ENCODE measurements at regions not wholly inside any gene's neighbourhood (a gene's known extent, or its start where the extent isn't known, plus 50 kb on each side); places are given as distances from the start of the nearest gene placed in this dataset.

DNA sequence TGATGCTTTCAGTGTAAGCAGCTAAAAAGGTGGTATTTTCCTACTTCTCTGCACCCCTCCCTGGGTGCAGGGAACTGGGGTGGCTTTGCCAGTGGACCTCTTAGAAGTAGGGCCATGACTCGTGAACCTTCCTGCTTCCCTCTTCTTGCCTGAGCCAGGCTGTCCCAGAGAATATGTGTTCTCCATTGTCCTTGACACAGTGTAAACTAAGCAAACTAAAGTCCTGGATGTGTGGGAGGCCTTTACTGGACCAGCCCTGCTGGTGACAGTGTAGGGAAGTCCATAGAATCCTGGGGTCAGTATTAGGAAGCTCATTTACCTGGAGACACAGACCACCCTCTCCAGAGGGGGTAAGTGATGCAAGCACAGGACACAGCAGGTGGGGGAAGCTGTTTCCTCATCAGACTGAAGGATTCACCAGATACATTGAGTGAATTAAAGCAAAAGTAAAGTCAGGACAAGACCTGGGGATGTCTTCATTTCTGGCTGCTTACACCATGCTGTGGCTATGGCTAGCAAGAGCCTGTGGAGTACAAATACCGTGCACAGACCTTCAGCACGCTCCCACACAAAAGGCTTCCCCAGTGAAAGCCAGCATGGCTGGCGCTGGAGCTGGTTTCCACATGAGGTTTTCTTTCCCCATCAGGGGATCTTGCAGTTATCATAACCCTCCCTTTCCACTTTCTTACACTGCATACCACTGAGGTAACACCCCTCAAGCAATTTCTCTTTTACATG lies 64.8 kb upstream of the LPP start:
- DNase-seq (ENCODE audit: low read depth): no peak

DNA sequence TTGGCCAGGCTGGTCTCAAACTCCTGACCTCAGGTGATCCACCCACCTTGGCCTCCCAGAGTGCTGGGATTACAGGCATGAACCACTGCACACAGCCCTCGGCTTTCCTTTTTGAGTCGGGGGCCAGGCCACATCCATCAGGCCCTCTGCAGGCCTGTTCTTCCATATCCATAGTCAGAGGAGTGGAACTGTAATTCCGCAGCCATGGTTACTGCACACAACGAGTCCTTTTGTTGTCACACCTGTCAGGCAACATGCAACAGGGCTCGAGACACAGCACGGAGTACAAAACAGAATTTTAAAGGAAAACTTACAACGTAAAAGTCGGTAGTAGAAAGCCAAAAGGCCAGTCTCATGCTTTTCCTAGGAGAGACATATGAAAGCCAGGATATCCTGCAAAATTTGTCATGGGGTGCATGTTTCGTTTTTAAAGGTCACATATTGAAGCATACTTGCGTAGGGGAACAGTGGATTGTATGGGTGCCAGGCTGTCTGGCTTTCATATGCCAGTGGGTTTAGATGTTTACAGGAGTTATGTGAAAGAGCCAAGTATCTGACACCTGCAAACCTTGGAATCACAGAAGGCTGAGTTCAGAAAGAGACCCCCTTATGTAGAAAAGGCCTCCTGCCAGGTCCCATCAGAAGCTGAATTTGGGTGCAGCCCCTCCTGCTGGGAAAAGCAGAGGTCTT lies 63.2 kb upstream of the LPP start:
- DNase-seq (ENCODE audit: low read depth): no peak

DNA sequence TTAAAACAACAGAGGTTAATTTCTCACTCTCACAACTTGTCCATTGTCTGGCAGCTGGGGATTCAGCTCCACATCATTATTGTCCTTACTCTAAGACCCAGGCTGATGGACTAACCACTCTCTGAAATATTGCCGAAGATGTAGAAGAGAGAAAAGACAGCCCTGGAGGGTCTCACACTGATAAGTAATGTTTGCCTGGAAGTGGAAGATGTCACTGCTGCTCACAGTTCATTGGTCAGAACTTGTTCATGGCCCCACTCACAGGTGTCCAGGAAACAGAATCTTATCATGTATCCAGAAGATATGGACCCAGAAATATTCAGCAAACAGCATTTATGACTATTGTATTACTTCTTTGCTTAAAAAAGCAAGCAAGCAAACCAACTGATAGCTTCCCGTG lies 62.2 kb upstream of the LPP start:
- DNase-seq (ENCODE audit: low read depth): no peak

- DNase-seq (ENCODE audit: low read depth): peak; percentile 18
These were observed 61.3 kb upstream of the LPP start for GRCh38 chr3:188092648-188093047.

GRCh38 chr3:188095431-188095830 lies 58.5 kb upstream of the LPP start:
- no peak for DNase-seq (ENCODE audit: low read depth)

- no peak for DNase-seq (ENCODE audit: low read depth)
These were observed 56.2 kb upstream of the LPP start for GRCh38 chr3:188097791-188098190.

DNA sequence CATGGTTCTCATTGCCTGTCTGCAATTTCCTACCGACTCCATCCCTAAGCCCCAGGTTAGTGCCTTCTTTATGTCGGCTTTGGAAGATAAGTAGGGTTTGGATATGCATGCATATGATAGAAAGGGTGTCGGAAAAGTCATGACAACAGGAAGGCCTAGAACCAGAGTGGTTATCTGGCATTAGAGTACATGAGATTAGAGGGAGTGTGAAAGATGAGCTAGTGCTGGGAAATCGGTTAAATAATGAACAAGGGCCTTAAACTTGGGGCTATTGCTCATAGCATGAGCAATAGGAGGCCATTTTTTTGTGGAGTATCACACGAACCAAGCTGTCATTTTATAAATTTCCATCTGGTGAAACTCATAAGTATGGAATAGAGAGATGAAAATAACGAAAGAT lies 54.0 kb upstream of the LPP start:
- no peak for DNase-seq (ENCODE audit: low read depth)

GRCh38 chr3:188102861-188103547 lies 51.0 kb upstream of the LPP start:
- DNase-seq (ENCODE audit: low read depth): no peak

DNA sequence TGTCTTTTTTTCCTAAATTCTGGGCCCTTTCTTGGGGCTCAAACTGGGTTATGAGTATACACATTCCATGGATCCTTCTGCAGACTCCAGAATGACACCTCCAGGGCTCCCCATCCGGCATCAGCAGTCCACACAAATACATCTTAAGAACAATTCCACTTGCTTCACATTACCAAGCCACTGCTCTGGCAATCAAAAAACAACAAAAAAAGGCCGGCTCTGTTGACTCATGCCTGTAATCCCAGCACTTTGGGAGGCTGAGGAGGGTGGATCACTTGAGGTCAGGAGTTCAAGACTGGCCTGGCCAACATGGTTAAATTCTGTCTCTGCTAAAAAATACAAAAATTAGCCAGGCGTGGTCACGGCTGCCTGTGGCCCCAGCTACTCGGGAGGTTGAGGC lies 49.9 kb upstream of the LPP start:
- DNase-seq (ENCODE audit: low read depth): no peak
